ENCODE measurements at regions not wholly inside any gene's neighbourhood (a gene's known extent, or its start where the extent isn't known, plus 50 kb on each side); places are given as distances from the start of the nearest gene placed in this dataset.
"Not testable (repeated sequence)": the region's sequence is repeated elsewhere in the genome, so short reads cannot be mapped to it uniquely, and the experiment has no call there.

GRCh38 chr9:31585158-31585557 lies 799.3 kb upstream of the ACO1 start:
- Histone ChIP-seq H3K4me1 (ENCODE audit: insufficient read depth, low read length) (no peaks in the 10 kb centered on the region), H3K27me3 (ENCODE audit: insufficient read depth, low read length) (no peaks in the 10 kb centered on the region), H3K9me3 (ENCODE audit: low read depth, low read length) (no peaks in the 10 kb centered on the region), H3K4me3 (ENCODE audit: low read length) (no peak overlapping the region)

GRCh38 chr9:31587146-31587545 lies 797.3 kb upstream of the ACO1 start:
- no peaks in the 10 kb centered on the region for H3K4me1 ChIP-seq (ENCODE audit: insufficient read depth, low read length)
- no peaks in the 10 kb centered on the region for H3K9me3 ChIP-seq (ENCODE audit: low read depth, low read length)
- no peak overlapping the region for H3K4me3 ChIP-seq (ENCODE audit: low read length)
- H3K27me3 ChIP-seq (ENCODE audit: insufficient read depth, low read length) = no peaks in the 10 kb centered on the region

- Histone ChIP-seq H3K9me3 (ENCODE audit: low read depth, low read length) (no peaks in the 10 kb centered on the region), H3K4me1 (ENCODE audit: insufficient read depth, low read length) (no peaks in the 10 kb centered on the region), H3K4me3 (ENCODE audit: low read length) (no peak overlapping the region), H3K27me3 (ENCODE audit: insufficient read depth, low read length) (no peaks in the 10 kb centered on the region)
Observed at GRCh38 chr9:31588006-31588405, 796.4 kb upstream of the ACO1 start.

GRCh38 chr9:31588756-31589155 lies 795.7 kb upstream of the ACO1 start:
- H3K9me3 ChIP-seq (ENCODE audit: low read depth, low read length) = no peaks in the 10 kb centered on the region
- no peak overlapping the region for H3K4me3 ChIP-seq (ENCODE audit: low read length)
- H3K4me1 ChIP-seq (ENCODE audit: insufficient read depth, low read length) = no peaks in the 10 kb centered on the region
- no peaks in the 10 kb centered on the region for H3K27me3 ChIP-seq (ENCODE audit: insufficient read depth, low read length)

GRCh38 chr9:31590091-31590490 lies 794.4 kb upstream of the ACO1 start:
- no peaks in the 10 kb centered on the region for H3K27me3 ChIP-seq (ENCODE audit: insufficient read depth, low read length)
- H3K9me3 ChIP-seq (ENCODE audit: low read depth, low read length) = no peaks in the 10 kb centered on the region
- H3K4me3 ChIP-seq (ENCODE audit: low read length) = no peak overlapping the region
- no peaks in the 10 kb centered on the region for H3K4me1 ChIP-seq (ENCODE audit: insufficient read depth, low read length)

- not testable (repeated sequence) for H3K27me3 ChIP-seq (ENCODE audit: insufficient read depth, low read length); H3K4me1 ChIP-seq (ENCODE audit: insufficient read depth, low read length); H3K9me3 ChIP-seq (ENCODE audit: low read depth, low read length); H3K4me3 ChIP-seq (ENCODE audit: low read length)
Observed at GRCh38 chr9:31597086-31597485, 787.4 kb upstream of the ACO1 start.

- H3K9me3 ChIP-seq (ENCODE audit: low read depth, low read length) = no peaks in the 10 kb centered on the region
- H3K27me3 ChIP-seq (ENCODE audit: insufficient read depth, low read length) = no peaks in the 10 kb centered on the region
- H3K4me1 ChIP-seq (ENCODE audit: insufficient read depth, low read length) = no peaks in the 10 kb centered on the region
- H3K4me3 ChIP-seq (ENCODE audit: low read length) = no peak overlapping the region
Observed at GRCh38 chr9:31597977-31598376, 786.5 kb upstream of the ACO1 start.

GRCh38 chr9:31601666-31602065 lies 782.8 kb upstream of the ACO1 start:
- Histone ChIP-seq H3K4me3 (ENCODE audit: low read length) (no peak overlapping the region), H3K27me3 (ENCODE audit: insufficient read depth, low read length) (no peaks in the 10 kb centered on the region), H3K9me3 (ENCODE audit: low read depth, low read length) (no peaks in the 10 kb centered on the region), H3K4me1 (ENCODE audit: insufficient read depth, low read length) (no peaks in the 10 kb centered on the region)

GRCh38 chr9:31604531-31604930 lies 779.9 kb upstream of the ACO1 start:
- Histone ChIP-seq H3K4me1 (ENCODE audit: insufficient read depth, low read length) (no peaks in the 10 kb centered on the region), H3K27me3 (ENCODE audit: insufficient read depth, low read length) (no peaks in the 10 kb centered on the region)

GRCh38 chr9:31605164-31605563 lies 779.3 kb upstream of the ACO1 start:
- H3K4me3 ChIP-seq (ENCODE audit: low read length) = no peak overlapping the region
- H3K4me1 ChIP-seq (ENCODE audit: insufficient read depth, low read length) = no peaks in the 10 kb centered on the region
- H3K9me3 ChIP-seq (ENCODE audit: low read depth, low read length) = no peaks in the 10 kb centered on the region
- H3K27me3 ChIP-seq (ENCODE audit: insufficient read depth, low read length) = no peaks in the 10 kb centered on the region

More at GRCh38 chr9:31604531-31604930, 779.9 kb upstream of the ACO1 start:
- H3K4me3 ChIP-seq (ENCODE audit: low read length) = no peak overlapping the region
- H3K9me3 ChIP-seq (ENCODE audit: low read depth, low read length) = no peaks in the 10 kb centered on the region

- H3K4me3 ChIP-seq (ENCODE audit: low read length) = no peak overlapping the region
- no peaks in the 10 kb centered on the region for H3K4me1 ChIP-seq (ENCODE audit: insufficient read depth, low read length)
- no peaks in the 10 kb centered on the region for H3K27me3 ChIP-seq (ENCODE audit: insufficient read depth, low read length)
- no peaks in the 10 kb centered on the region for H3K9me3 ChIP-seq (ENCODE audit: low read depth, low read length)
Observed at GRCh38 chr9:31606678-31607077, 777.8 kb upstream of the ACO1 start.

- Histone ChIP-seq H3K4me1 (ENCODE audit: insufficient read depth, low read length) (no peaks in the 10 kb centered on the region), H3K4me3 (ENCODE audit: low read length) (no peak overlapping the region), H3K9me3 (ENCODE audit: low read depth, low read length) (no peaks in the 10 kb centered on the region), H3K27me3 (ENCODE audit: insufficient read depth, low read length) (no peaks in the 10 kb centered on the region)
Observed at GRCh38 chr9:31608416-31608815, 776.0 kb upstream of the ACO1 start.

GRCh38 chr9:31608881-31609280 lies 775.6 kb upstream of the ACO1 start:
- no peaks in the 10 kb centered on the region for H3K4me1 ChIP-seq (ENCODE audit: insufficient read depth, low read length)
- no peaks in the 10 kb centered on the region for H3K9me3 ChIP-seq (ENCODE audit: low read depth, low read length)
- no peak overlapping the region for H3K4me3 ChIP-seq (ENCODE audit: low read length)
- no peaks in the 10 kb centered on the region for H3K27me3 ChIP-seq (ENCODE audit: insufficient read depth, low read length)

GRCh38 chr9:31612336-31613030 lies 772.0 kb upstream of the ACO1 start:
- no peaks in the 10 kb centered on the region for H3K4me1 ChIP-seq (ENCODE audit: insufficient read depth, low read length)
- H3K4me3 ChIP-seq (ENCODE audit: low read length) = no peak overlapping the region
- H3K9me3 ChIP-seq (ENCODE audit: low read depth, low read length) = no peaks in the 10 kb centered on the region
- no peaks in the 10 kb centered on the region for H3K27me3 ChIP-seq (ENCODE audit: insufficient read depth, low read length)

GRCh38 chr9:31615966-31616365 lies 768.5 kb upstream of the ACO1 start:
- H3K4me3 ChIP-seq (ENCODE audit: low read length) = no peak overlapping the region
- no peaks in the 10 kb centered on the region for H3K4me1 ChIP-seq (ENCODE audit: insufficient read depth, low read length)
- H3K27me3 ChIP-seq (ENCODE audit: insufficient read depth, low read length) = no peaks in the 10 kb centered on the region
- no peaks in the 10 kb centered on the region for H3K9me3 ChIP-seq (ENCODE audit: low read depth, low read length)

- H3K4me3 ChIP-seq (ENCODE audit: low read length) = no peak overlapping the region
Observed at GRCh38 chr9:31623511-31623910, 760.9 kb upstream of the ACO1 start.

More at GRCh38 chr9:31623511-31623910, 760.9 kb upstream of the ACO1 start:
- Histone ChIP-seq H3K9me3 (ENCODE audit: low read depth, low read length) (peaks cover 7% of the 10 kb centered on the region), H3K27me3 (ENCODE audit: insufficient read depth, low read length) (no peaks in the 10 kb centered on the region), H3K4me1 (ENCODE audit: insufficient read depth, low read length) (no peaks in the 10 kb centered on the region)
